GM18505 (cell line): ENCODE measurements at regions not wholly inside any gene's neighbourhood (a gene's known extent, or its start where the extent isn't known, plus 50 kb on each side); places are given as distances from the start of the nearest gene placed in this dataset.
"Not testable (repeated sequence)": the region's sequence is repeated elsewhere in the genome, so short reads cannot be mapped to it uniquely, and the experiment has no call there.

Source experiments
- ATAC-seq: cut with Tn5 transposase; IDR thresholded peaks from one replicate; pipeline ENCODE4 v1.9.1; 2021; ENCODE audit not compliant: unreplicated experiment
- POLR2A ChIP-seq: IDR thresholded peaks from 4 replicates; pipeline ENCODE4 v1.6.1; 2011; ENCODE audit warnings: borderline replicate concordance; ENCODE audit not compliant: insufficient read depth, insufficient read length; ENCODE audit errors: extremely low read depth

DNA sequence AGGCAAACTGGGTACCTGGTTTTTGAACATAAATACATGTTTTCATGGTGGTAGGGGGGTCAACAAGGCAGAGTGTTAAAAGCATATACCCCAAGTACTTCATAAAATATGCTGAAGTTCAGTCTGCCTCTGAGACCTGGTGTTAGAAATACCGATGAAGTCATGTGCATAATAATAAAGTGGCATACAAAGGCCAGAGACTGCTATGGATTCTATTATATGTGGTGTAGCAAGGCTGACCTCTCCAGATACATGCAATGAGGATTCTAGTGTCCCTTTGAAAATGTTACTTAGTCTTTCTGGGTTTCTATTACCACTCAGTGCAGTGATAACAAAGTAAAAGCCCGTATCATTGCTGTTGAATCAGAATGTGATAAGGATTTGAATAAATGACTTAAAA is 487.5 kb upstream of the ZNF608 start:
- TF ChIP-seq POLR2A = no peak
- no peak for ATAC-seq

GRCh38 chr5:125236007-125236406 is 489.6 kb upstream of the ZNF608 start:
- no peak for ATAC-seq
- TF ChIP-seq POLR2A = no peak

GRCh38 chr5:125236981-125237380 is 490.5 kb upstream of the ZNF608 start:
- no peak for TF ChIP-seq POLR2A
- ATAC-seq = no peak

DNA sequence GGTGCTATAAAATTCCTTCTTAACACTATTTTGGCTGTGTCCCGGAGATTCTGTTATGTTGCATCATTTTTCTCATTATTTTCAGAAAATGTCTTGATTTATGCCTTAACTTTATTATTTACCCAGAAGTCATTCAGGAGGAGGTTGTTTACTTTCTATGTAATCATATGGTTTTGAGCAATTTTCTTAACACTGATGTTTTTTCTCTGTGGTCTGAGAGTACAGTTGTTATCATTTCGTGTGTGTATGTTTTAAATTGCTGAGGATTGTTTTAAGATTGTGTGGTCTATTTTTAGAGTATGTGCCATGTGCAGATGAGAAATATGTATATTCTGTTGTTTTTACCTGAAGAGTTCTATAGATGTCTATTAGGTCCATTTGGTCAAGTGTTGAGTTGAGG is 498.1 kb upstream of the ZNF608 start:
- no peak for ATAC-seq
- no peak for TF ChIP-seq POLR2A

- ATAC-seq = no peak
- no peak for TF ChIP-seq POLR2A
Measured at GRCh38 chr5:125245216-125245615, 498.8 kb upstream of the ZNF608 start.

GRCh38 chr5:125249400-125249799 is 503.0 kb upstream of the ZNF608 start:
- TF ChIP-seq POLR2A = no peak
- no peak for ATAC-seq

DNA sequence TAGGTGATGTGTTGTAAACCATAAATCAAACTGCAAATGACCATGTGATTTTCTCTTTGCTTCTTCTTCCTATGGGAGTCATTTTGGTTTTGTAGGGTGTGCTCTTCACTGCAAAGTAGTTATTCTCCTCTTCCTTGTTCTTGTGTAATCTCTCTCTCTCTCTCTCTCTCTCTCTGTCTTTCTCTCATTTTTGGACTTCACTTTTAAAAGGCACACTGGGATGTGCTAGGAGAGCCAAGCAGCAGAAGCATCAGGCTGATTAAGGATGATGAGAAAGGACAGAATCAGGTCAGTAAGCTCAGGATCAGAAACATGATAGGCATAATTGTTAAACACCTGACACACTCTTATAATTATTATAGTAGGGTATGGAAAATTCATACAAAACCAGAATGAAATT is 505.3 kb upstream of the ZNF608 start:
- no peak for TF ChIP-seq POLR2A
- no peak for ATAC-seq

- not testable (repeated sequence) for ATAC-seq
Measured at GRCh38 chr5:125253634-125254033, 507.2 kb upstream of the ZNF608 start.

DNA sequence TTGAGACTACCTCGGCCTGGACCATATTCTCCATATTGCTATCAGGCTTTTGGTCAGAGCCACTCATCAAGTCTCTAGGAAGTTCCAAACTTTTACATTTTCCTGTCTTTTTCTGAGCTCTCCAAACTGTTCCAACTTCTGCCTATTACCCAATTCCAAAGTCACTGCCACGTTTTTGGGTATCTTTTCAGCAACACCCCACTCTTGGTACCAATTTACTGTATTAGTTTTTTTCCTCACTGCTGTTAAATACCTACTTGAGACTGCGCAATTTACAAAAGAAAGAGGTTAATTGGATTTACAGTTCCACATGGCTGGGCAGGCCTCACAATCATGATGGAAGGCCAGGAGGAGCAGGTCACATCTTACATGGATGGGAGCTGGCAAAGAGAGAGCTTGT is 507.8 kb upstream of the ZNF608 start:
- TF ChIP-seq POLR2A = no peak
- ATAC-seq = no peak

DNA sequence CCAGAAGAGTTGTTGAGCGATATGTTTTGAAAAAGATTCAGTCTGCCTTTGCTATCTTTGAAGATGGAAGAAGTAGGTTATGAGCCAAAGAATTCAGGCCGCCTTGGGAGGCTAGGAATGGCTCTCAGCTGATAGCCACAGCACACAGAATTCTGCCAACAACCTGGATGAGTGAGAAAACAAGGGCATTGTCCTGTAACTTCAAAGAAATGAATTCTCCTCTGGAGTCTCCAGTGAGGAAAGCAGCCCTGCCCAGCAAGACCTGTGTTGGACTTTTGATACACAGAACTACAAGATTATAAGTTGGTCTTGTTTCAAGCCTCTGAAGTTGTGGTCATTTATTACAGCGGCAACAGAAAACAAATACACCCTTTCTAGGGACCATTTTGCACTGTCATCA is 509.9 kb upstream of the ZNF608 start:
- ATAC-seq = no peak
- TF ChIP-seq POLR2A = no peak

- no peak for TF ChIP-seq POLR2A
- ATAC-seq = no peak
Measured at GRCh38 chr5:125257057-125257972, 510.9 kb upstream of the ZNF608 start.

DNA sequence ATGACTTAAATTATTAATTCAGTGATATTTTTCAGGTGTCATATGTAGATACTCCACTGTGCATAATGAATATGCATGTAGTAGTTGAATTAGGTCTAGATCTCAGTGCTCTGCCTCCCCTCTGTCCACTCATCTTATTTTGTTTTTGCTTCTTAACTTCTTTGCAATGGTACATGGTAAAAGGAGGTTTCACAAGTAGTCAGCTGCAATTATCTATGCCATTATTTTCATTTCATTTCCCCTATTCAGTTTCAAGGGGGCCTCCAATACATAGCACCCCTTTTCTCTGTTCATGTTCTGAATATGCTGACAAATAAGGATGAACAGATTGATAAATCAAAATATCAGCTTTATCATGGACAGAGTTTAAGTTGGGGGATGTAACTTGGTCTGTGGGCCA is 511.6 kb upstream of the ZNF608 start:
- no peak for ATAC-seq
- no peak for TF ChIP-seq POLR2A

DNA sequence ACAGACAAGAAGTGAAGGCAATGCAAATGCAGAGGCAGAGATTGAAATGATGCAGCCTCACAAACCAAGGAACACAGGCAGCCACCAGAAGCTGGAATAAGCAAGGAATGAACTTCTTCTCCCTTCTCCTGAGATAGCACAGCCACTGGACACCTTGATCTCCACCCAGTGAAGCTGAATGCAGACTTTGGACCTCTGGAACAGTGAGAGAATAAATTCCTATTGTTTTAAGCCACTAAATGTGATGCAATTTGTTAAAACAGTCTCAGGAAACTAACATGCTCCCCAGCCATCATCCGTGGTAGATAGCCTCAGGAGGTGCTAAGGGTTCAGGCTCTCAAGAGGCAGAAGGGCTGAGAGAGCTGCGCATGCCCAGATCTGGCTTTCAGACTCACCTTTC is 512.2 kb upstream of the ZNF608 start:
- no peak for ATAC-seq

GRCh38 chr5:125261505-125262250 is 515.2 kb upstream of the ZNF608 start:
- no peak for ATAC-seq
- TF ChIP-seq POLR2A = no peak

More for the DNA sequence above, 512.2 kb upstream of the ZNF608 start:
- TF ChIP-seq POLR2A = no peak
